ENCODE measurements at regions not wholly inside any gene's neighbourhood (a gene's known extent, or its start where the extent isn't known, plus 50 kb on each side); places are given as distances from the start of the nearest gene placed in this dataset.

- H3K27me3 ChIP-seq, result no peaks in the 10 kb centered on the region
- no peak for TF ChIP-seq CTCF (IDR thresholded peaks at IDR 0.05)
- ATAC-seq, result no peak
- no peaks in the 10 kb centered on the region for H3K9me3 ChIP-seq
- WGBS, 4 donors, result 58 to 64% (median 63%) methylated on average over 3 of the region's 3 CpGs
- H3K36me3 ChIP-seq, result no peaks in the 10 kb centered on the region
- H3K4me3 ChIP-seq, result no peak overlapping the region
- no peak overlapping the region for H3K27ac ChIP-seq
- intact Hi-C loops (cut with DNase I), result no loop called here
- no peaks in the 10 kb centered on the region for H3K4me1 ChIP-seq
- no peak for DNase-seq
Observed at GRCh38 chr14:42508209-42508946, 901.7 kb downstream of the LRFN5 start.

- no peaks in the 10 kb centered on the region for H3K4me1 ChIP-seq
- no peak overlapping the region for H3K4me3 ChIP-seq
- no peaks in the 10 kb centered on the region for H3K36me3 ChIP-seq
- intact Hi-C loops (cut with DNase I), result no loop called here
- H3K9me3 ChIP-seq, result no peaks in the 10 kb centered on the region
- TF ChIP-seq CTCF (IDR thresholded peaks at IDR 0.05) (no peak), POLR2A (IDR thresholded peaks at IDR 0.05) (no peak)
- no peak for DNase-seq
- WGBS, 4 donors, result 57 to 74% (median 67%) methylated on average over 1 of the region's 1 CpG
- no peaks in the 10 kb centered on the region for H3K27me3 ChIP-seq
- H3K27ac ChIP-seq, result no peak overlapping the region
- ATAC-seq, result no peak
Observed at GRCh38 chr14:42504433-42504832, 897.8 kb downstream of the LRFN5 start.

- no peaks in the 10 kb centered on the region for H3K4me1 ChIP-seq
- intact Hi-C loops (cut with DNase I), result no loop called here
- no peak for TF ChIP-seq POLR2A (IDR thresholded peaks at IDR 0.05)
- no peak for TF ChIP-seq CTCF (IDR thresholded peaks at IDR 0.05)
- no peaks in the 10 kb centered on the region for H3K27me3 ChIP-seq
- H3K36me3 ChIP-seq, result no peaks in the 10 kb centered on the region
- DNase-seq, result no peak
- no peak overlapping the region for H3K27ac ChIP-seq
- no peak for ATAC-seq
- no peak overlapping the region for H3K4me3 ChIP-seq
- no peaks in the 10 kb centered on the region for H3K9me3 ChIP-seq
Observed at GRCh38 chr14:42499137-42499536, 892.5 kb downstream of the LRFN5 start.

- ATAC-seq (no peak), DNase-seq (no peak)
- no peaks in the 10 kb centered on the region for H3K9me3 ChIP-seq
- H3K4me3 ChIP-seq, result no peak overlapping the region
- no peaks in the 10 kb centered on the region for H3K27me3 ChIP-seq
- intact Hi-C loops (cut with DNase I), result no loop called here
- H3K27ac ChIP-seq, result no peak overlapping the region
- WGBS, 4 donors, result 80 to 89% (median 81%) methylated on average over 1 of the region's 1 CpG
- no peaks in the 10 kb centered on the region for H3K4me1 ChIP-seq
- no peaks in the 10 kb centered on the region for H3K36me3 ChIP-seq
- TF ChIP-seq POLR2A (IDR thresholded peaks at IDR 0.05) (no peak), CTCF (IDR thresholded peaks at IDR 0.05) (no peak)
Observed at GRCh38 chr14:42490536-42490935, 883.9 kb downstream of the LRFN5 start.
